H1 (cell line): ENCODE measurements at regions not wholly inside any gene's neighbourhood (a gene's known extent, or its start where the extent isn't known, plus 50 kb on each side); places are given as distances from the start of the nearest gene placed in this dataset.

ENCODE experiments used
- CTCF ChIA-PET: fragments of 300-600 bp; sonication (Branson Sonifier 250); formaldehyde crosslinking; loops from one replicate; lab custom pipeline; 2021; ENCODE audit not compliant: partially characterized antibody; lab: Charles Lee
- POLR2A ChIA-PET: fragments of 300-600 bp; sonication (Branson Sonifier 250); formaldehyde crosslinking; loops from one replicate; lab custom pipeline; 2021; ENCODE audit warnings: inconsistent platforms; ENCODE audit not compliant: partially characterized antibody; lab: Charles Lee
- DNase-seq, 2 experiments: peaks; one replicate each; pipeline versions ENCODE4 v3.0.0 to v3.0.0-alpha.2; 2010 to 2022; ENCODE audit warnings: low spot score in 2 of 2, low read depth in 1 of 2, mixed read lengths in 1 of 2
- FAIRE-seq: peaks from 2 replicates; lab custom pipeline; 2011; peaks lifted over from hg19 to GRCh38; lab: Jason Lieb, UNC
- H2AFZ ChIP-seq: 2 replicates; pipeline ENCODE4 v1.8.1; 2012; ENCODE audit warnings: low read length, inconsistent platforms
- H2AK5ac ChIP-seq: 2 replicates; pipeline ENCODE4 v1.6.1; 2013; ENCODE audit warnings: low read depth, low read length
- H2BK120ac ChIP-seq: replicated peaks from 2 replicates; pipeline ENCODE3; 2013; ENCODE audit warnings: low read depth, low read length, inconsistent platforms
- H2BK12ac ChIP-seq: 2 replicates; pipeline ENCODE4 v1.6.1; 2013; ENCODE audit warnings: low read depth, low read length
- H2BK15ac ChIP-seq: 2 replicates; pipeline ENCODE4 v1.6.1; 2013; ENCODE audit warnings: low read length
- H2BK20ac ChIP-seq: 2 replicates; pipeline ENCODE4 v1.6.1; 2013; ENCODE audit warnings: low read length
- H2BK5ac ChIP-seq: 2 replicates; pipeline ENCODE4 v1.6.1; 2013; ENCODE audit warnings: low read depth, low read length
- H3K14ac ChIP-seq: 2 replicates; pipeline ENCODE4 v1.6.1; 2013; ENCODE audit warnings: inconsistent platforms; ENCODE audit not compliant: insufficient read length
- H3K18ac ChIP-seq: 2 replicates; pipeline ENCODE4 v1.6.1; 2013; ENCODE audit warnings: low read length; ENCODE audit errors: extremely low read depth
- H3K23ac ChIP-seq: 2 replicates; pipeline ENCODE4 v1.6.1; 2013; ENCODE audit warnings: inconsistent platforms; ENCODE audit not compliant: insufficient read length
- H3K23me2 ChIP-seq: 2 replicates; pipeline ENCODE4 v1.6.1; 2013; ENCODE audit warnings: low read depth, low read length
- H3K27ac ChIP-seq: 2 replicates; pipeline ENCODE4 v1.6.1; 2011; ENCODE audit warnings: low read depth, low read length, inconsistent platforms
- H3K27me3 ChIP-seq, 4 experiments: replicated peaks in 1 of 4; 1 replicate in 1 of 4; 2 replicates in 3 of 4; pipeline versions ENCODE4 v1.6.1 to v1.8.1; 2011 to 2013; ENCODE audit warnings: low read length in 3 of 4, mild to moderate bottlenecking in 3 of 4, inconsistent platforms in 2 of 4, mixed read lengths in 2 of 4, moderate library complexity in 1 of 4; ENCODE audit not compliant: control insufficient read depth in 3 of 4, insufficient read depth in 3 of 4; ENCODE audit errors: extremely low read depth in 1 of 4
- H3K36me3 ChIP-seq, 4 experiments: 2 replicates each; pipeline versions ENCODE4 v1.6.1 to v1.8.1; 2011 to 2013; ENCODE audit warnings: mild to moderate bottlenecking in 4 of 4, low read length in 3 of 4, moderate library complexity in 2 of 4, control low read depth in 1 of 4, inconsistent platforms in 1 of 4; ENCODE audit not compliant: insufficient read depth in 4 of 4, control insufficient read depth in 2 of 4
- H3K4ac ChIP-seq: replicated peaks from 2 replicates; pipeline ENCODE3; 2013; ENCODE audit warnings: low read length, low read depth, mixed read lengths, inconsistent platforms; ENCODE audit not compliant: insufficient read length
- H3K4me1 ChIP-seq, 4 experiments: replicated peaks in 1 of 4; 1 replicate in 1 of 4; 2 replicates in 3 of 4; pipeline versions ENCODE4 v1.6.1 to v1.8.1; 2011 to 2013; ENCODE audit warnings: low read length in 3 of 4, inconsistent platforms in 2 of 4, mixed read lengths in 1 of 4; ENCODE audit not compliant: insufficient read depth in 4 of 4, control insufficient read depth in 3 of 4
- H3K4me2 ChIP-seq, 2 experiments: 2 replicates each; pipeline versions ENCODE4 v1.6.1 to v1.8.1; 2011 to 2013; ENCODE audit warnings: low read depth in 2 of 2, low read length in 2 of 2, control low read depth in 1 of 2, inconsistent platforms in 1 of 2, mild to moderate bottlenecking in 1 of 2; ENCODE audit not compliant: insufficient read depth in 1 of 2
- H3K4me3 ChIP-seq, 4 experiments: fragments of 200-600, 300-600 bp in 1 of 4; sonication (generic), shearing (Covaris generic), sonication (Bioruptor Twin) in 1 of 4; 2 replicates each; pipeline versions ENCODE4 v1.5.1 to v1.8.1; 2011 to 2016; ENCODE audit warnings: low read length in 4 of 4, low read depth in 3 of 4, control low read depth in 2 of 4, inconsistent platforms in 2 of 4, mild to moderate bottlenecking in 2 of 4, mixed read lengths in 1 of 4, moderate library complexity in 1 of 4; ENCODE audit not compliant: insufficient read depth in 2 of 4; ENCODE audit errors: extremely low read depth in 1 of 4
- H3K56ac ChIP-seq: replicated peaks from 2 replicates; pipeline ENCODE3; 2013; ENCODE audit warnings: low read depth, mild to moderate bottlenecking, mixed read lengths, low read length, inconsistent platforms; ENCODE audit not compliant: insufficient read length
- H3K79me1 ChIP-seq: 2 replicates; pipeline ENCODE4 v1.6.1; 2013; ENCODE audit warnings: low read depth, low read length, control low read depth
- H3K79me2 ChIP-seq, 2 experiments: 2 replicates each; pipeline versions ENCODE4 v1.6.1 to v1.8.1; 2012 to 2013; ENCODE audit warnings: low read length in 2 of 2, mild to moderate bottlenecking in 2 of 2, inconsistent platforms in 1 of 2; ENCODE audit not compliant: insufficient read depth in 2 of 2, control insufficient read depth in 1 of 2
- H3K9ac ChIP-seq, 4 experiments: replicated peaks in 1 of 4; 1 replicate in 1 of 4; 2 replicates in 3 of 4; pipeline versions ENCODE4 v1.6.1 to v1.8.1; 2011 to 2013; ENCODE audit warnings: low read depth in 3 of 4, low read length in 3 of 4, control low read depth in 2 of 4, mild to moderate bottlenecking in 2 of 4, moderate library complexity in 2 of 4, inconsistent platforms in 1 of 4; ENCODE audit errors: extremely low read depth in 1 of 4
- H3K9me3 ChIP-seq, 2 experiments: 2 replicates each; pipeline versions ENCODE4 v1.6.1 to v1.8.1; 2012 to 2013; ENCODE audit warnings: mild to moderate bottlenecking in 2 of 2, moderate library complexity in 2 of 2, control low read depth in 1 of 2, inconsistent platforms in 1 of 2, low read depth in 1 of 2, low read length in 1 of 2, mixed read lengths in 1 of 2; ENCODE audit not compliant: insufficient read depth in 2 of 2
- H4K20me1 ChIP-seq, 2 experiments: replicated peaks in 1 of 2; 2 replicates each; pipeline versions ENCODE3 to v1.8.1; 2011 to 2013; ENCODE audit warnings: inconsistent platforms in 2 of 2, low read length in 2 of 2, mild to moderate bottlenecking in 1 of 2; ENCODE audit not compliant: insufficient read depth in 2 of 2, control insufficient read depth in 1 of 2
- H4K5ac ChIP-seq: 2 replicates; pipeline ENCODE4 v1.6.1; 2013; ENCODE audit warnings: low read length, low read depth, mixed read lengths, inconsistent platforms; ENCODE audit not compliant: insufficient read length
- H4K8ac ChIP-seq: 2 replicates; pipeline ENCODE4 v1.8.0; 2013; ENCODE audit warnings: mild to moderate bottlenecking, moderate library complexity, low read length, inconsistent platforms; ENCODE audit not compliant: insufficient read depth; ENCODE audit errors: extremely low read depth
- H4K91ac ChIP-seq: replicated peaks from 2 replicates; pipeline ENCODE3; 2013; ENCODE audit warnings: low read length, mixed read lengths, inconsistent platforms; ENCODE audit not compliant: insufficient read length
- BRCA1 ChIP-seq: IDR thresholded peaks from 2 replicates; pipeline ENCODE4 v1.6.1; 2012; ENCODE audit warnings: low read depth, low read length, improper control_type of control experiment
- CBX8 ChIP-seq: fragments of 300-800, 300-1000 bp; sonication (generic); IDR thresholded peaks from 2 replicates; pipeline ENCODE4 v1.7.1; 2016; ENCODE audit warnings: low read depth, low read length, borderline replicate concordance
- SIN3A ChIP-seq, 2 experiments: IDR thresholded peaks in 1 of 2; conservative IDR thresholded peaks in 1 of 2; 2 replicates each; pipeline ENCODE4 v1.6.1; 2011 to 2012; ENCODE audit warnings: low read length in 2 of 2, improper control_type of control experiment in 1 of 2, low read depth in 1 of 2, mild to moderate bottlenecking in 1 of 2
- SP4 ChIP-seq: IDR thresholded peaks from 2 replicates; pipeline ENCODE4 v1.6.1; 2012; ENCODE audit warnings: low read length, inconsistent platforms
- SUZ12 ChIP-seq: fragments of 200-600 bp; sonication (generic); IDR thresholded peaks from 2 replicates; pipeline ENCODE4 v1.6.1; 2012; ENCODE audit warnings: mild to moderate bottlenecking, inconsistent platforms, low read length, moderate library complexity, mixed read lengths
- USF2 ChIP-seq: IDR thresholded peaks from 2 replicates; pipeline ENCODE4 v1.6.1; 2011; ENCODE audit warnings: low read length, improper control_type of control experiment
- WGBS, 2 experiments: shearing (Covaris generic) in 1 of 2; methylation state at CpG; one replicate each; pipeline versions ENCODE4 v1.1.6 to v1.1.7; 2013 to 2015; ENCODE audit warnings: low lambda C conversion rate in 2 of 2, mixed read lengths in 2 of 2, inconsistent platforms in 1 of 2, low coverage in 1 of 2, missing lambda C conversion rate in 1 of 2; ENCODE audit not compliant: insufficient replicate concordance in 2 of 2, insufficient coverage in 1 of 2, insufficient read length in 1 of 2; ENCODE audit errors: extremely low coverage in 1 of 2, missing lambda C conversion rate in 1 of 2; 5-methylcytosine and 5-hydroxymethylcytosine counted together

- Histone ChIP-seq H2BK15ac (no peak overlapping the region), H3K27me3 (peaks cover 0 to 1% (median 0%) of the 10 kb centered on the region in 4 experiments; a peak in 1 of 7 replicates), H2AK5ac (no peak overlapping the region), H4K5ac (no peak overlapping the region), H3K79me1 (no peaks in the 10 kb centered on the region), H3K4me1 (no peaks in the 10 kb centered on the region), H2BK20ac (no peak overlapping the region), H2AFZ (no peak overlapping the region), H3K36me3 (no peaks in the 10 kb centered on the region), H3K14ac (no peak overlapping the region), H3K23me2 (no peaks in the 10 kb centered on the region), H3K4me3 (no peak overlapping the region), H2BK5ac (no peak overlapping the region), H3K79me2 (no peaks in the 10 kb centered on the region), H4K91ac (no peak overlapping the region), H3K9ac (no peak overlapping the region), H4K8ac (no peak overlapping the region), H3K4ac (no peak overlapping the region), H2BK120ac (no peak overlapping the region), H3K18ac (no peak overlapping the region), H2BK12ac (no peak overlapping the region), H4K20me1 (no peaks in the 10 kb centered on the region), H3K56ac (no peak overlapping the region), H3K23ac (no peak overlapping the region), H3K9me3 (no peaks in the 10 kb centered on the region), H3K4me2 (no peak overlapping the region), H3K27ac (no peak overlapping the region)
- WGBS, 2 experiments: 96% methylated on average over 4 of the region's 4 CpGs; no CpG with 5 or more reads in 1 of the 2 experiments
- ChIA-PET POLR2A (no interaction called here), CTCF (interaction anchor here (1.3 kb wide), 1 partner anchor 352 kb away, joined by 3 read pairs; no protein-coding TSS in a partner anchor)
- no peak for DNase-seq
- no peak for FAIRE-seq
- no peak for TF ChIP-seq SP4
- TF ChIP-seq USF2: no peak
- TF ChIP-seq SUZ12: no peak
- no peak for TF ChIP-seq CBX8
- TF ChIP-seq BRCA1: no peak
- TF ChIP-seq SIN3A (conservative IDR thresholded peaks at IDR 0.05 in 1 of 2, IDR thresholded peaks at IDR 0.05 in 1 of 2; ENCODE audit: low read depth in 1 of 2, low read length in 2 of 2): no peak
Observed at GRCh38 chr5:158463938-158464337, 605.0 kb upstream of the CLINT1 start.
